ENCODE measurements at regions not wholly inside any gene's neighbourhood (a gene's known extent, or its start where the extent isn't known, plus 50 kb on each side); places are given as distances from the start of the nearest gene placed in this dataset. TPM values are rescaled to one million over a fixed set of nuclear protein-coding genes. Genes with fewer than 3 reads are reported as not detected.

DNA sequence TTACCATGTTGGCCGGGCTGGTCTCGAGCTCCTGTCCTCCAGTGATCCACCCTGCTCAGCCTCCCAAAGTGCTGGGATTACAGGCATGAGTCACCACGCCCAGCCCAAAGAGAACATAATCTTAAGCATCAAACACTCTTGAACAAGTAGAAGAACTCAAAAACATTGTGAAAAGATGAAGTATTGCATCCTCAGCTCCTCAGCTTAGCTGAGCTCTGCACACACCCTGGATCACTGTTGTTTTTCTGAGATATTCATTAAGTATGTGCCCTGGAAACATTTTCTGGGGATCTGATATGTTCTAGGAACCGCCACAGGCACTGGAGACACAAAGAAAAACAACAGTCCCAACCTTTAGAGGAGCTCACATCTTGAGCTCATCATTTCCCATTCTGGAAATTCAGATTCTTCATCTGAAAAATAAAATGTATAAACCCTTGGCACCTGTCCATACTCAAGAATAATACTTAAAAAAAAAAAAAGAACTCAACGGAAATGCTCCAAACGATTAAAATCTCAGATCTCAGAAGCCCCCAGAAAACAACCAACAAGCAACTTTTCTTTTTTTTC is 62.2 kb upstream of the ZNF462 start:
- Histone ChIP-seq H3K27me3 (ENCODE audit: control insufficient read depth in 4 of 4, insufficient read depth in 4 of 4, low read length in 3 of 4) (no peaks in the 10 kb centered on the region), H3K4me3 (ENCODE audit: low read depth in 1 of 3, low read length in 3 of 3) (no peak overlapping the region), H3K36me3 (ENCODE audit: control insufficient read depth in 4 of 4, insufficient read depth in 3 of 4, low read depth in 1 of 4, low read length in 3 of 4) (no peaks in the 10 kb centered on the region), H3K4me1 (ENCODE audit: control insufficient read depth in 4 of 4, insufficient read depth in 4 of 4, low read length in 3 of 4) (peaks cover 0 to 10% (median 4%) of the 10 kb centered on the region in 4 donors), H3K9ac (ENCODE audit: low read depth in 1 of 2, low read length in 2 of 2) (no peak overlapping the region), H3K9me3 (ENCODE audit: control insufficient read depth in 4 of 4, low read length in 3 of 4) (no peaks in the 10 kb centered on the region), H3K27ac (ENCODE audit: low read depth in 1 of 2, low read length in 2 of 2) (no peak overlapping the region)
- TF ChIP-seq SP1 (IDR thresholded peaks at IDR 0.05) (no peak), EGR1 (IDR thresholded peaks at IDR 0.05; ENCODE audit: low read depth in 2 of 2) (no peak), TAF1 (conservative IDR thresholded peaks at IDR 0.05) (no peak), FOXA1 (IDR thresholded peaks at IDR 0.05) (no peak), YY1 (IDR thresholded peaks at IDR 0.05) (no peak)
- no peak for DNase-seq (ENCODE audit: low spot score)
- WGBS: 86% methylated on average over 6 of the region's 6 CpGs

DNA sequence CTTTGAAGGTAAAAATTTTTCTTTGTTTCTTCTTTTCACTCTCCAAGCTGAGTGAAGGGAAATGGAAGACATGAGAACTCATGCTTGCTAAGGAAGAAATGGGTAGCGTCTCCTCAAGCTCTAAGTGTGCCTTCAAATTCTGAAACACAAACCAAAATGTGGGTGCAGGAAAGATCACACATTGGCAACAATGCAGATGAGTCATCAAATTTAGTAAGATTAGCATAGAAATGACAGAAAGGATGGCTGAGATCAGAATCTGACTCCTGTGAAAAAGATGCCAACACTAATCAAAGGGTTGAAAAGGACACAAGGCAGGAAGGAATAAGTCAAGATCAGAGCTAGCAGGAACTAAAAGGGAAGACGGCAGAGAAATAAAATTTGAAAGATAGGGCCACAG is 61.1 kb upstream of the ZNF462 start:
- TF ChIP-seq TAF1 (conservative IDR thresholded peaks at IDR 0.05): no peak
- no peak for TF ChIP-seq JUND (IDR thresholded peaks at IDR 0.05)
- no peak for TF ChIP-seq REST (IDR thresholded peaks at IDR 0.05)
- TF ChIP-seq, protein P1, sequence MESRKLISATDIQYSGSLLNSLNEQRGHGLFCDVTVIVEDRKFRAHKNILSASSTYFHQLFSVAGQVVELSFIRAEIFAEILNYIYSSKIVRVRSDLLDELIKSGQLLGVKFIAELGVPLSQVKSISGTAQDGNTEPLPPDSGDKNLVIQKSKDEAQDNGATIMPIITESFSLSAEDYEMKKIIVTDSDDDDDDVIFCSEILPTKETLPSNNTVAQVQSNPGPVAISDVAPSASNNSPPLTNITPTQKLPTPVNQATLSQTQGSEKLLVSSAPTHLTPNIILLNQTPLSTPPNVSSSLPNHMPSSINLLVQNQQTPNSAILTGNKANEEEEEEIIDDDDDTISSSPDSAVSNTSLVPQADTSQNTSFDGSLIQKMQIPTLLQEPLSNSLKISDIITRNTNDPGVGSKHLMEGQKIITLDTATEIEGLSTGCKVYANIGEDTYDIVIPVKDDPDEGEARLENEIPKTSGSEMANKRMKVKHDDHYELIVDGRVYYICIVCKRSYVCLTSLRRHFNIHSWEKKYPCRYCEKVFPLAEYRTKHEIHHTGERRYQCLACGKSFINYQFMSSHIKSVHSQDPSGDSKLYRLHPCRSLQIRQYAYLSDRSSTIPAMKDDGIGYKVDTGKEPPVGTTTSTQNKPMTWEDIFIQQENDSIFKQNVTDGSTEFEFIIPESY (IDR thresholded peaks at IDR 0.05): no peak
- TF ChIP-seq EGR1 (IDR thresholded peaks at IDR 0.05; ENCODE audit: low read depth in 2 of 2): no peak
- no peak for TF ChIP-seq SP1 (IDR thresholded peaks at IDR 0.05)
- Histone ChIP-seq H3K4me1 (ENCODE audit: control insufficient read depth in 4 of 4, insufficient read depth in 4 of 4, low read length in 3 of 4) (peaks cover 0 to 10% (median 4%) of the 10 kb centered on the region in 4 donors), H3K9me3 (ENCODE audit: control insufficient read depth in 4 of 4, low read length in 3 of 4) (no peaks in the 10 kb centered on the region), H3K9ac (ENCODE audit: low read depth in 1 of 2, low read length in 2 of 2) (no peak overlapping the region), H3K27me3 (ENCODE audit: control insufficient read depth in 4 of 4, insufficient read depth in 4 of 4, low read length in 3 of 4) (no peaks in the 10 kb centered on the region), H3K36me3 (ENCODE audit: control insufficient read depth in 4 of 4, insufficient read depth in 3 of 4, low read depth in 1 of 4, low read length in 3 of 4) (no peaks in the 10 kb centered on the region), H3K4me3 (ENCODE audit: low read depth in 1 of 3, low read length in 3 of 3) (no peak overlapping the region), H3K27ac (ENCODE audit: low read depth in 1 of 2, low read length in 2 of 2) (no peak overlapping the region)
- WGBS: 96% methylated on average over 2 of the region's 2 CpGs
- no peak for DNase-seq (ENCODE audit: low spot score)

Small RNA genes in the stretch of these regions (small RNA-seq; reads per million reads assigned to genes)
- not detected for gene MIR8081

All from liver (tissue), 8 donors.